ENCODE measurements at regions not wholly inside any gene's neighbourhood (a gene's known extent, or its start where the extent isn't known, plus 50 kb on each side); places are given as distances from the start of the nearest gene placed in this dataset.

- Histone ChIP-seq H3K36me3 (ENCODE audit: control insufficient read depth, insufficient read depth, low read length) (no peaks in the 10 kb centered on the region), H3K9me3 (ENCODE audit: control insufficient read depth, insufficient read depth, low read depth, low read length) (no peaks in the 10 kb centered on the region), H3K4me1 (ENCODE audit: control insufficient read depth, insufficient read depth, low read length) (peaks cover 6% of the 10 kb centered on the region; the same call in 1 of the 2 replicates), H3K27ac (ENCODE audit: low read length) (no peak overlapping the region), H3K27me3 (ENCODE audit: control insufficient read depth, insufficient read depth, low read length) (no peaks in the 10 kb centered on the region), H3K4me3 (ENCODE audit: low read depth in 2 of 2, low read length in 2 of 2) (no peak overlapping the region)
- in situ Hi-C loops (cut with HindIII; ENCODE audit: low pct_unique_long_range_greater_than_20kb, low sequenced_read_pairs) (no loop called here), intact Hi-C loops (cut with micrococcal nuclease; ENCODE audit: unreplicated experiment) (no loop called here)
- ChIA-PET CTCF (no interaction called here), POLR2A (no interaction called here)
- ATAC-seq (no peak), DNase-seq (ENCODE audit: low read depth, low spot score) (no peak)
- no peak for TF ChIP-seq TCF7L2 (IDR thresholded peaks at IDR 0.05; ENCODE audit: low read depth, low read length)
- no peak for TF ChIP-seq POLR2AphosphoS5 (IDR thresholded peaks at IDR 0.05; ENCODE audit: low read depth, low read length)
- TF ChIP-seq REST (IDR thresholded peaks at IDR 0.05; ENCODE audit: insufficient read depth in 1 of 2, low read depth in 2 of 2, low read length in 1 of 2), result no peak
- TF ChIP-seq CTCF (IDR thresholded peaks at IDR 0.05), result no peak
- no peak for TF ChIP-seq SIN3A (IDR thresholded peaks at IDR 0.05; ENCODE audit: borderline replicate concordance, insufficient read depth, low read depth, low read length)
- BruUV-seq (replicated peaks), result no TSS peak
Observed at GRCh38 chr11:129700701-129701100, 114.9 kb upstream of the TMEM45B start.

- Histone ChIP-seq H3K4me1 (ENCODE audit: control insufficient read depth, insufficient read depth, low read length) (peaks cover 6% of the 10 kb centered on the region; the same call in 1 of the 2 replicates), H3K4me3 (ENCODE audit: low read depth in 2 of 2, low read length in 2 of 2) (no peak overlapping the region), H3K36me3 (ENCODE audit: control insufficient read depth, insufficient read depth, low read length) (no peaks in the 10 kb centered on the region), H3K9me3 (ENCODE audit: control insufficient read depth, insufficient read depth, low read depth, low read length) (no peaks in the 10 kb centered on the region), H3K27ac (ENCODE audit: low read length) (no peak overlapping the region), H3K27me3 (ENCODE audit: control insufficient read depth, insufficient read depth, low read length) (no peaks in the 10 kb centered on the region)
- intact Hi-C loops (cut with micrococcal nuclease; ENCODE audit: unreplicated experiment), result no loop called here
- in situ Hi-C loops (cut with HindIII; ENCODE audit: low pct_unique_long_range_greater_than_20kb, low sequenced_read_pairs), result no loop called here
- ATAC-seq, result no peak
- DNase-seq (ENCODE audit: low read depth, low spot score), result no peak
- no TSS peak for BruUV-seq (replicated peaks)
- ChIA-PET CTCF (no interaction called here), POLR2A (no interaction called here)
- TF ChIP-seq SIN3A (IDR thresholded peaks at IDR 0.05; ENCODE audit: borderline replicate concordance, insufficient read depth, low read depth, low read length) (no peak), CTCF (IDR thresholded peaks at IDR 0.05) (no peak), TCF7L2 (IDR thresholded peaks at IDR 0.05; ENCODE audit: low read depth, low read length) (no peak), POLR2AphosphoS5 (IDR thresholded peaks at IDR 0.05; ENCODE audit: low read depth, low read length) (no peak), REST (IDR thresholded peaks at IDR 0.05; ENCODE audit: insufficient read depth in 1 of 2, low read depth in 2 of 2, low read length in 1 of 2) (no peak)
Observed at GRCh38 chr11:129701706-129702105, 113.9 kb upstream of the TMEM45B start.
